Adipocyte (in vitro differentiated cells): ENCODE measurements at regions not wholly inside any gene's neighbourhood (a gene's known extent, or its start where the extent isn't known, plus 50 kb on each side); places are given as distances from the start of the nearest gene placed in this dataset.
A peak's percentile ranks its signal among the peaks of the same experiment; 100 is the strongest.
"Not testable (repeated sequence)": the region's sequence is repeated elsewhere in the genome, so short reads cannot be mapped to it uniquely, and the experiment has no call there.

Experiments
- DNase-seq: peaks from one replicate; pipeline ENCODE4 v3.0.0-alpha.2; 2015; ENCODE audit warnings: low read depth
- H3K27me3 ChIP-seq: replicated peaks from 2 replicates; pipeline ENCODE4 v1.7.0; 2013; ENCODE audit warnings: mild to moderate bottlenecking, low read length, moderate library complexity; ENCODE audit not compliant: control insufficient read depth, insufficient read depth
- H3K36me3 ChIP-seq: 2 replicates; pipeline ENCODE4 v1.7.0; 2013; ENCODE audit warnings: low read length, mild to moderate bottlenecking, moderate library complexity; ENCODE audit not compliant: control insufficient read depth, insufficient read depth, severe bottlenecking
- H3K4me1 ChIP-seq: 2 replicates; pipeline ENCODE4 v1.7.0; 2013; ENCODE audit warnings: mild to moderate bottlenecking, low read length, moderate library complexity; ENCODE audit not compliant: control insufficient read depth, insufficient read depth
- H3K4me3 ChIP-seq: 2 replicates; pipeline ENCODE4 v1.7.0; 2013; ENCODE audit warnings: mild to moderate bottlenecking, low read length, moderate library complexity
- H3K9ac ChIP-seq: 2 replicates; pipeline ENCODE4 v1.7.0; 2013; ENCODE audit warnings: mild to moderate bottlenecking, low read length, moderate library complexity
- H3K9me3 ChIP-seq: 2 replicates; pipeline ENCODE4 v1.7.0; 2013; ENCODE audit warnings: mild to moderate bottlenecking, low read length, moderate library complexity; ENCODE audit not compliant: control insufficient read depth

- DNase-seq = no peak
- no peak overlapping the region for H3K9ac ChIP-seq
- H3K4me1 ChIP-seq = no peaks in the 10 kb centered on the region
- no peak overlapping the region for H3K4me3 ChIP-seq
- H3K36me3 ChIP-seq = no peaks in the 10 kb centered on the region
- no peaks in the 10 kb centered on the region for H3K9me3 ChIP-seq
- H3K27me3 ChIP-seq = no peaks in the 10 kb centered on the region
Observed at GRCh38 chr7:8354503-8354902, 78.9 kb upstream of the NXPH1 start.

- Histone ChIP-seq H3K36me3 (no peaks in the 10 kb centered on the region), H3K4me1 (no peaks in the 10 kb centered on the region)
- DNase-seq = no peak
Observed at GRCh38 chr7:8356071-8356470, 77.3 kb upstream of the NXPH1 start.

GRCh38 chr7:8357536-8357935 lies 75.9 kb upstream of the NXPH1 start:
- Histone ChIP-seq H3K4me1 (no peaks in the 10 kb centered on the region), H3K36me3 (no peaks in the 10 kb centered on the region), H3K27me3 (no peaks in the 10 kb centered on the region), H3K9ac (no peak overlapping the region), H3K4me3 (no peak overlapping the region), H3K9me3 (no peaks in the 10 kb centered on the region)
- no peak for DNase-seq

More at GRCh38 chr7:8356071-8356470, 77.3 kb upstream of the NXPH1 start:
- Histone ChIP-seq H3K9ac (no peak overlapping the region), H3K27me3 (no peaks in the 10 kb centered on the region), H3K9me3 (no peaks in the 10 kb centered on the region), H3K4me3 (no peak overlapping the region)

- DNase-seq = no peak
- H3K4me1 ChIP-seq = no peaks in the 10 kb centered on the region
- H3K36me3 ChIP-seq = no peaks in the 10 kb centered on the region
- H3K9ac ChIP-seq = no peak overlapping the region
- H3K9me3 ChIP-seq = no peaks in the 10 kb centered on the region
- no peaks in the 10 kb centered on the region for H3K27me3 ChIP-seq
- H3K4me3 ChIP-seq = no peak overlapping the region
Observed at GRCh38 chr7:8360564-8361153, 72.8 kb upstream of the NXPH1 start.

GRCh38 chr7:8362723-8363369 lies 70.6 kb upstream of the NXPH1 start:
- Histone ChIP-seq H3K4me3 (no peak overlapping the region), H3K4me1 (no peaks in the 10 kb centered on the region), H3K9me3 (no peaks in the 10 kb centered on the region), H3K36me3 (no peaks in the 10 kb centered on the region), H3K27me3 (no peaks in the 10 kb centered on the region), H3K9ac (no peak overlapping the region)
- no peak for DNase-seq

GRCh38 chr7:8363407-8364015 lies 69.9 kb upstream of the NXPH1 start:
- Histone ChIP-seq H3K4me3 (no peak overlapping the region), H3K36me3 (no peaks in the 10 kb centered on the region), H3K4me1 (no peaks in the 10 kb centered on the region), H3K27me3 (no peaks in the 10 kb centered on the region), H3K9ac (no peak overlapping the region), H3K9me3 (no peaks in the 10 kb centered on the region)
- no peak for DNase-seq

GRCh38 chr7:8365499-8366110 lies 67.8 kb upstream of the NXPH1 start:
- no peak overlapping the region for H3K4me3 ChIP-seq
- no peaks in the 10 kb centered on the region for H3K4me1 ChIP-seq
- peak; percentile 0 for DNase-seq
- peaks cover 2% of the 10 kb centered on the region for H3K9me3 ChIP-seq
- no peaks in the 10 kb centered on the region for H3K27me3 ChIP-seq
- H3K36me3 ChIP-seq = no peaks in the 10 kb centered on the region
- H3K9ac ChIP-seq = no peak overlapping the region

GRCh38 chr7:8368007-8368406 lies 65.4 kb upstream of the NXPH1 start:
- not testable (repeated sequence) for DNase-seq, H3K4me1 ChIP-seq, H3K9me3 ChIP-seq, H3K4me3 ChIP-seq, H3K27me3 ChIP-seq, H3K36me3 ChIP-seq, H3K9ac ChIP-seq

GRCh38 chr7:8371742-8372141 lies 61.7 kb upstream of the NXPH1 start:
- H3K4me3 ChIP-seq = no peak overlapping the region

GRCh38 chr7:8373851-8374250 lies 59.6 kb upstream of the NXPH1 start:
- Histone ChIP-seq H3K9ac (no peak overlapping the region), H3K27me3 (no peaks in the 10 kb centered on the region), H3K4me1 (no peaks in the 10 kb centered on the region), H3K4me3 (no peak overlapping the region), H3K36me3 (no peaks in the 10 kb centered on the region), H3K9me3 (peaks cover 2% of the 10 kb centered on the region)
- no peak for DNase-seq

More at GRCh38 chr7:8371742-8372141, 61.7 kb upstream of the NXPH1 start:
- no peaks in the 10 kb centered on the region for H3K27me3 ChIP-seq
- H3K36me3 ChIP-seq = no peaks in the 10 kb centered on the region
- no peaks in the 10 kb centered on the region for H3K4me1 ChIP-seq
- H3K9ac ChIP-seq = no peak overlapping the region
- peaks cover 2% of the 10 kb centered on the region for H3K9me3 ChIP-seq
- no peak for DNase-seq

- Histone ChIP-seq H3K4me3 (no peak overlapping the region), H3K4me1 (no peaks in the 10 kb centered on the region), H3K9me3 (no peaks in the 10 kb centered on the region), H3K27me3 (no peaks in the 10 kb centered on the region), H3K9ac (no peak overlapping the region), H3K36me3 (no peaks in the 10 kb centered on the region)
- DNase-seq = no peak
Observed at GRCh38 chr7:8378349-8379019, 54.9 kb upstream of the NXPH1 start.
